ENCODE measurements at regions not wholly inside any gene's neighbourhood (a gene's known extent, or its start where the extent isn't known, plus 50 kb on each side); places are given as distances from the start of the nearest gene placed in this dataset.

DNA sequence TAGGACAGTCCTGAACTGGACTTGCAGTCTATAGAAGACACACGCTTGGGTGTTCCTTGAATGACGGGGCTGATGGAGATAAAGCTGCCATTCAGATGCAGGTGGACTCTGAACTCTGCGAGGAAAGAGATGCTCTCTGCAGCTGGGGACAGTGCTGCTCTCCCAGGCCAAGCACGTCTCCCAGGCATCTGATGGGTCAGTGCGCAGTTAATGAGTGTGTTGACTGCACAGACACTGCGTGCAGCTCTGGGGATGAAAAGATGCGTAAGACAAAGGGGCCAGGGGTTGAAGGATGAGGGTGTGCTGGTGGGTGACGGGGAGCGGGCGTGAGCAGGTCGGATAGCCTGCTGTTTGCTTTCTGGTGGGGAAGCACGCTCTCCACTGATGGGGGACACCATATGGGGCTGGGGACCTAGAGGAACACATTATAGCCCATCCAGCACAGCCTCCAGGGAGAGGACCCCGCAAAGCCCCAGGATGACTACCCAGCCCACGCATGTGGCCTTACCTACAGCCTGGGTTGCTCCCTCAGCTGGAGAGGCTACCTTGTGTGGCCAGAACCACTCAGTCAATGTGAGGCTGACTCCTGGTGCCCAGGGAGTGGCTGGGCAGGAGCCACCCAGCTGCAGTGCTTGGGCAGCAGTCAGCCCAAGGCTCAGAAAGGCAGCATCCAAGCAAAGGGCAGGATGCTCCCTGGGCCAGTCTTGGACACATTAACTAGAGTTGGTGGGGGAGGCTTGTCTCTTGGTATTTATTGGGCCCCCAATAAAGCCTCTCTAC lies 246.3 kb downstream of the RBFOX3 start:
- Histone ChIP-seq H3K4me3 (ENCODE audit: low read length, poor library complexity, severe bottlenecking) (no peak overlapping the region), H3K4me1 (ENCODE audit: insufficient read depth, low read length, poor library complexity, severe bottlenecking) (no peaks in the 10 kb centered on the region), H3F3A (ENCODE audit: low read depth) (no peaks in the 10 kb centered on the region), H4K20me1 (ENCODE audit: insufficient read depth, low read length, poor library complexity, severe bottlenecking) (no peaks in the 10 kb centered on the region), H3K27me3 (ENCODE audit: insufficient read depth, low read length, poor library complexity, severe bottlenecking) (no peaks in the 10 kb centered on the region), H3K9me2 (replicated peaks; ENCODE audit: low read depth, low read length) (no peaks in the 10 kb centered on the region), H3K9ac (ENCODE audit: low read depth, low read length, poor library complexity, severe bottlenecking) (no peak overlapping the region), H3K4me2 (ENCODE audit: low read depth, low read length, poor library complexity, severe bottlenecking) (no peak overlapping the region), H2AFZ (ENCODE audit: low read length) (no peak overlapping the region), H3K9me3 (ENCODE audit: insufficient read depth, low read depth, low read length) (no peaks in the 10 kb centered on the region), H3K36me3 (ENCODE audit: insufficient read depth, low read length) (no peaks in the 10 kb centered on the region), H3K79me2 (ENCODE audit: insufficient read depth, low read length) (no peaks in the 10 kb centered on the region)
- TF ChIP-seq EZH2phosphoT487 (IDR thresholded peaks at IDR 0.05; ENCODE audit: borderline replicate concordance), result no peak
- TF ChIP-seq, protein P1, sequence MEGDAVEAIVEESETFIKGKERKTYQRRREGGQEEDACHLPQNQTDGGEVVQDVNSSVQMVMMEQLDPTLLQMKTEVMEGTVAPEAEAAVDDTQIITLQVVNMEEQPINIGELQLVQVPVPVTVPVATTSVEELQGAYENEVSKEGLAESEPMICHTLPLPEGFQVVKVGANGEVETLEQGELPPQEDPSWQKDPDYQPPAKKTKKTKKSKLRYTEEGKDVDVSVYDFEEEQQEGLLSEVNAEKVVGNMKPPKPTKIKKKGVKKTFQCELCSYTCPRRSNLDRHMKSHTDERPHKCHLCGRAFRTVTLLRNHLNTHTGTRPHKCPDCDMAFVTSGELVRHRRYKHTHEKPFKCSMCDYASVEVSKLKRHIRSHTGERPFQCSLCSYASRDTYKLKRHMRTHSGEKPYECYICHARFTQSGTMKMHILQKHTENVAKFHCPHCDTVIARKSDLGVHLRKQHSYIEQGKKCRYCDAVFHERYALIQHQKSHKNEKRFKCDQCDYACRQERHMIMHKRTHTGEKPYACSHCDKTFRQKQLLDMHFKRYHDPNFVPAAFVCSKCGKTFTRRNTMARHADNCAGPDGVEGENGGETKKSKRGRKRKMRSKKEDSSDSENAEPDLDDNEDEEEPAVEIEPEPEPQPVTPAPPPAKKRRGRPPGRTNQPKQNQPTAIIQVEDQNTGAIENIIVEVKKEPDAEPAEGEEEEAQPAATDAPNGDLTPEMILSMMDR (conservative IDR thresholded peaks at IDR 0.05; ENCODE audit: low read length), result no peak

- Histone ChIP-seq H3K79me2 (ENCODE audit: insufficient read depth, low read length) (no peaks in the 10 kb centered on the region), H3K4me2 (ENCODE audit: low read depth, low read length, poor library complexity, severe bottlenecking) (no peak overlapping the region), H3K36me3 (ENCODE audit: insufficient read depth, low read length) (no peaks in the 10 kb centered on the region), H3F3A (ENCODE audit: low read depth) (no peaks in the 10 kb centered on the region), H3K9me3 (ENCODE audit: insufficient read depth, low read depth, low read length) (no peaks in the 10 kb centered on the region), H4K20me1 (ENCODE audit: insufficient read depth, low read length, poor library complexity, severe bottlenecking) (no peaks in the 10 kb centered on the region), H3K4me3 (ENCODE audit: low read length, poor library complexity, severe bottlenecking) (no peak overlapping the region), H2AFZ (ENCODE audit: low read length) (no peak overlapping the region), H3K27me3 (ENCODE audit: insufficient read depth, low read length, poor library complexity, severe bottlenecking) (no peaks in the 10 kb centered on the region), H3K9me2 (replicated peaks; ENCODE audit: low read depth, low read length) (no peaks in the 10 kb centered on the region), H3K4me1 (ENCODE audit: insufficient read depth, low read length, poor library complexity, severe bottlenecking) (no peaks in the 10 kb centered on the region), H3K9ac (ENCODE audit: low read depth, low read length, poor library complexity, severe bottlenecking) (no peak overlapping the region)
- TF ChIP-seq, protein P1 (conservative IDR thresholded peaks at IDR 0.05; ENCODE audit: low read length), result no peak
- no peak for TF ChIP-seq EZH2phosphoT487 (IDR thresholded peaks at IDR 0.05; ENCODE audit: borderline replicate concordance)
These were observed 247.1 kb downstream of the RBFOX3 start for GRCh38 chr17:79363552-79364275.

DNA sequence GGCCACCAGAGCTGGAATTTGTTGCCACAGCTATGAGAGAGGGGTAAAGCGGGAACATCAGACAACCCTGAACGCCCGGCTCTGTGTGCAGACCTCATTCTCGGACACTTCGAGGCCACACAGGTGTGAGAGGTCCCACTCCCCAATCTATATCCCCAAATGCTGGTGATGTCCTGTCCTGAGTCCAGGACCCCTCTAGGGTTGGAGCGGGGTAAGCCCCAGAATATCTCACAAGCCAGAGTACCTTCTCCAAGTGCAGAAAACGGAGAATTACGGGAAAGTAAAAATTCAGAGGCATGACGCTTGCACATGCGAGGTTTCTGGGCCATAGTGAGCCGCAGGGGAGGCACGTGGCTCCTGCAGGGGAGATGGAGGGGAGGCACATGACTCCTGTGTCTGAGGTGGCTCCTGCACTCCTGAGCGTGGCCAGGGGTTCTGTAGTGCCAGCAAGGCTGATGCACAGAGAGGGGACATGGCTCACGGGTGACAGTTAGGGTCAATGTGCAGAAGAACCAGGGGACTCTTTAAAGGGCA lies 248.0 kb downstream of the RBFOX3 start:
- Histone ChIP-seq H3K27me3 (ENCODE audit: insufficient read depth, low read length, poor library complexity, severe bottlenecking) (no peaks in the 10 kb centered on the region), H3K4me3 (ENCODE audit: low read length, poor library complexity, severe bottlenecking) (no peak overlapping the region), H3K9me2 (replicated peaks; ENCODE audit: low read depth, low read length) (no peaks in the 10 kb centered on the region), H4K20me1 (ENCODE audit: insufficient read depth, low read length, poor library complexity, severe bottlenecking) (no peaks in the 10 kb centered on the region), H3K4me1 (ENCODE audit: insufficient read depth, low read length, poor library complexity, severe bottlenecking) (no peaks in the 10 kb centered on the region), H3F3A (ENCODE audit: low read depth) (no peaks in the 10 kb centered on the region), H3K9me3 (ENCODE audit: insufficient read depth, low read depth, low read length) (no peaks in the 10 kb centered on the region), H3K4me2 (ENCODE audit: low read depth, low read length, poor library complexity, severe bottlenecking) (no peak overlapping the region), H3K9ac (ENCODE audit: low read depth, low read length, poor library complexity, severe bottlenecking) (no peak overlapping the region), H3K79me2 (ENCODE audit: insufficient read depth, low read length) (no peaks in the 10 kb centered on the region), H2AFZ (ENCODE audit: low read length) (no peak overlapping the region), H3K36me3 (ENCODE audit: insufficient read depth, low read length) (no peaks in the 10 kb centered on the region)
- TF ChIP-seq EZH2phosphoT487 (IDR thresholded peaks at IDR 0.05; ENCODE audit: borderline replicate concordance), result no peak
- TF ChIP-seq, protein P1 (conservative IDR thresholded peaks at IDR 0.05; ENCODE audit: low read length), result no peak
